Right lobe of liver (tissue), 6 donors: ENCODE measurements at regions not wholly inside any gene's neighbourhood (a gene's known extent, or its start where the extent isn't known, plus 50 kb on each side); places are given as distances from the start of the nearest gene placed in this dataset.

ENCODE experiments used
- ATAC-seq, 4 donors: fragments of 200-7000 bp; cut with Tn5 transposase; one replicate each; pipeline ENCODE4 v1.9.1; 2020; ENCODE audit warnings: mild to moderate bottlenecking in 4 of 4, moderate library complexity in 4 of 4
- DNase-seq, 3 donors: peaks; one replicate each; pipeline ENCODE4 v3.0.0-alpha.2; 2020
- H3K27ac ChIP-seq, 3 donors: fragments of 200-600 bp; one replicate each; pipeline ENCODE4 v1.8.0; 2022
- H3K27me3 ChIP-seq, 2 donors: fragments of 200-600 bp; one replicate each; pipeline ENCODE4 v1.8.0; 2022
- H3K36me3 ChIP-seq, 4 donors: fragments of 200-600 bp; sonication (generic) in 1 of 4; one replicate each; pipeline versions ENCODE4 v1.5.1 to v1.8.0; 2017 to 2022; ENCODE audit warnings: control low read depth in 1 of 4
- H3K4me1 ChIP-seq, 4 donors: fragments of 200-600 bp; sonication (generic) in 1 of 4; one replicate each; pipeline versions ENCODE4 v1.5.1 to v1.8.0; 2017 to 2022; ENCODE audit warnings: control low read depth in 1 of 4
- H3K4me3 ChIP-seq, 3 donors: fragments of 200-600 bp; one replicate each; pipeline ENCODE4 v1.8.0; 2022
- H3K9me3 ChIP-seq, 4 donors: fragments of 200-600 bp; sonication (generic) in 1 of 4; one replicate each; pipeline versions ENCODE4 v1.5.1 to v1.8.0; 2017 to 2022; ENCODE audit warnings: control low read depth in 1 of 4
- CTCF ChIP-seq, 4 donors: fragments of 200-600 bp in 3 of 4; fragments of 450-650 bp in 1 of 4; IDR thresholded peaks; one replicate each; pipeline versions ENCODE4 v1.5.1 to v1.8.0; 2016 to 2022; ENCODE audit warnings: antibody characterized with exemption in 4 of 4, mild to moderate bottlenecking in 2 of 4
- POLR2A ChIP-seq: fragments of 450-650 bp; IDR thresholded peaks from one replicate; pipeline ENCODE4 v1.6.1; 2017; ENCODE audit warnings: antibody characterized with exemption, mild to moderate bottlenecking
- WGBS: methylation state at CpG from one replicate; pipeline ENCODE4 v1.1.6; 2018; ENCODE audit warnings: low coverage, low lambda C conversion rate; ENCODE audit not compliant: insufficient coverage; ENCODE audit errors: missing lambda C conversion rate; 5-methylcytosine and 5-hydroxymethylcytosine counted together
- intact Hi-C, 2 donors: fragments of 100-400 bp; cut with DNase I; formaldehyde crosslinking; loops; one replicate each; pipeline versions ENCODE4 v1.11.2 to v1.14.1; 2022
- donor health status: DM: no; HTN: yes; CAD: no.
- donor health status: DM: no; HTN: no; CAD: no.
- donor health status: DM: no; HTN: no; CAD: no.
- donor health status: DM: no; HTN: yes; CAD: no.
- donor health status: DM: no; HTN: yes; CAD: no.

- Histone ChIP-seq H3K9me3 (no peaks in the 10 kb centered on the region), H3K27me3 (no peaks in the 10 kb centered on the region), H3K4me1 (peaks cover 0 to 9% (median 0%) of the 10 kb centered on the region in 4 donors), H3K27ac (no peak overlapping the region), H3K36me3 (no peaks in the 10 kb centered on the region), H3K4me3 (no peak overlapping the region)
- peak in 3 of 4 donors; percentile 28 to 37 (median 31) for ATAC-seq
- TF ChIP-seq CTCF (IDR thresholded peaks at IDR 0.05) = no peak
- intact Hi-C loops = no loop called here
- no peak for DNase-seq
- 26% methylated on average over 1 of the region's 1 CpG for WGBS
These were observed 182.9 kb downstream of the LY86 start for GRCh38 chr6:6771224-6771945.

- Histone ChIP-seq H3K27me3 (no peaks in the 10 kb centered on the region), H3K9me3 (no peaks in the 10 kb centered on the region), H3K36me3 (no peaks in the 10 kb centered on the region), H3K4me1 (peaks cover 0 to 7% (median 0%) of the 10 kb centered on the region in 4 donors), H3K27ac (no peak overlapping the region), H3K4me3 (no peak overlapping the region)
- no peak for ATAC-seq
- WGBS = 93% methylated on average over 4 of the region's 5 CpGs
- TF ChIP-seq POLR2A = no peak
- TF ChIP-seq CTCF (IDR thresholded peaks at IDR 0.05) = no peak
- intact Hi-C loops = no loop called here
- DNase-seq = no peak
These were observed 183.4 kb downstream of the LY86 start for GRCh38 chr6:6771964-6772363.

- WGBS = 72% methylated on average over 6 of the region's 6 CpGs
These were observed 184.2 kb downstream of the LY86 start for GRCh38 chr6:6772751-6773150.

GRCh38 chr6:6775074-6775473 lies 186.6 kb downstream of the LY86 start:
- intact Hi-C loops = no loop called here

More at GRCh38 chr6:6772751-6773150, 184.2 kb downstream of the LY86 start:
- ATAC-seq = no peak
- no peaks in the 10 kb centered on the region for H3K27me3 ChIP-seq
- H3K4me3 ChIP-seq = no peak overlapping the region
- no peak overlapping the region for H3K27ac ChIP-seq
- no peak for DNase-seq
- H3K4me1 ChIP-seq = peaks cover 0 to 3% (median 0%) of the 10 kb centered on the region in 4 donors
- H3K36me3 ChIP-seq = no peaks in the 10 kb centered on the region
- no peak for TF ChIP-seq POLR2A
- TF ChIP-seq CTCF (IDR thresholded peaks at IDR 0.05) = no peak
- intact Hi-C loops = no loop called here
- H3K9me3 ChIP-seq = no peaks in the 10 kb centered on the region

More at GRCh38 chr6:6775074-6775473, 186.6 kb downstream of the LY86 start:
- Histone ChIP-seq H3K27me3 (no peaks in the 10 kb centered on the region), H3K4me3 (no peak overlapping the region), H3K9me3 (no peaks in the 10 kb centered on the region), H3K36me3 (no peaks in the 10 kb centered on the region), H3K27ac (no peak overlapping the region), H3K4me1 (peaks cover 0 to 3% (median 0%) of the 10 kb centered on the region in 4 donors)
- 86% methylated on average over 3 of the region's 3 CpGs for WGBS
- no peak for TF ChIP-seq POLR2A
- no peak for TF ChIP-seq CTCF (IDR thresholded peaks at IDR 0.05)
- DNase-seq = no peak
- no peak for ATAC-seq
